ENCODE measurements at regions not wholly inside any gene's neighbourhood (a gene's known extent, or its start where the extent isn't known, plus 50 kb on each side); places are given as distances from the start of the nearest gene placed in this dataset.

GRCh38 chr18:76610933-76611749, 116.1 kb upstream of the ZNF516 start:
- no peaks in the 10 kb centered on the region for H3K4me1 ChIP-seq
- intact Hi-C loops (cut with DNase I): no loop called here
- H3K27me3 ChIP-seq (ENCODE audit: low read depth): peaks cover 5% of the 10 kb centered on the region
- H3K36me3 ChIP-seq: no peaks in the 10 kb centered on the region
- H3K9me3 ChIP-seq: no peaks in the 10 kb centered on the region
- no peak for DNase-seq
- no peak for ATAC-seq
- no peak overlapping the region for H3K27ac ChIP-seq
- no peak overlapping the region for H3K4me3 ChIP-seq
- TF ChIP-seq, protein P1, sequence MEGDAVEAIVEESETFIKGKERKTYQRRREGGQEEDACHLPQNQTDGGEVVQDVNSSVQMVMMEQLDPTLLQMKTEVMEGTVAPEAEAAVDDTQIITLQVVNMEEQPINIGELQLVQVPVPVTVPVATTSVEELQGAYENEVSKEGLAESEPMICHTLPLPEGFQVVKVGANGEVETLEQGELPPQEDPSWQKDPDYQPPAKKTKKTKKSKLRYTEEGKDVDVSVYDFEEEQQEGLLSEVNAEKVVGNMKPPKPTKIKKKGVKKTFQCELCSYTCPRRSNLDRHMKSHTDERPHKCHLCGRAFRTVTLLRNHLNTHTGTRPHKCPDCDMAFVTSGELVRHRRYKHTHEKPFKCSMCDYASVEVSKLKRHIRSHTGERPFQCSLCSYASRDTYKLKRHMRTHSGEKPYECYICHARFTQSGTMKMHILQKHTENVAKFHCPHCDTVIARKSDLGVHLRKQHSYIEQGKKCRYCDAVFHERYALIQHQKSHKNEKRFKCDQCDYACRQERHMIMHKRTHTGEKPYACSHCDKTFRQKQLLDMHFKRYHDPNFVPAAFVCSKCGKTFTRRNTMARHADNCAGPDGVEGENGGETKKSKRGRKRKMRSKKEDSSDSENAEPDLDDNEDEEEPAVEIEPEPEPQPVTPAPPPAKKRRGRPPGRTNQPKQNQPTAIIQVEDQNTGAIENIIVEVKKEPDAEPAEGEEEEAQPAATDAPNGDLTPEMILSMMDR (IDR thresholded peaks at IDR 0.05): no peak

- ATAC-seq (no peak), DNase-seq (no peak)
- Histone ChIP-seq H3K4me1 (no peaks in the 10 kb centered on the region), H3K4me3 (no peak overlapping the region), H3K36me3 (no peaks in the 10 kb centered on the region), H3K9me3 (no peaks in the 10 kb centered on the region), H3K27me3 (ENCODE audit: low read depth) (peaks cover 5% of the 10 kb centered on the region), H3K27ac (no peak overlapping the region)
- TF ChIP-seq, protein P1 (IDR thresholded peaks at IDR 0.05): no peak
- intact Hi-C loops (cut with DNase I): no loop called here
These were observed 115.0 kb upstream of the ZNF516 start for GRCh38 chr18:76610012-76610411.

GRCh38 chr18:76605341-76605929, 110.4 kb upstream of the ZNF516 start:
- no peaks in the 10 kb centered on the region for H3K4me1 ChIP-seq
- no peak overlapping the region for H3K27ac ChIP-seq
- DNase-seq: no peak
- H3K36me3 ChIP-seq: no peaks in the 10 kb centered on the region
- no peak for ATAC-seq
- no peaks in the 10 kb centered on the region for H3K9me3 ChIP-seq
- no peaks in the 10 kb centered on the region for H3K27me3 ChIP-seq (ENCODE audit: low read depth)
- TF ChIP-seq, protein P1 (IDR thresholded peaks at IDR 0.05): no peak
- H3K4me3 ChIP-seq: no peak overlapping the region
- intact Hi-C loops (cut with DNase I): no loop called here

GRCh38 chr18:76604935-76605240, 109.8 kb upstream of the ZNF516 start:
- TF ChIP-seq, protein P1 (IDR thresholded peaks at IDR 0.05): no peak
- no peaks in the 10 kb centered on the region for H3K36me3 ChIP-seq
- H3K4me1 ChIP-seq: no peaks in the 10 kb centered on the region
- no peaks in the 10 kb centered on the region for H3K27me3 ChIP-seq (ENCODE audit: low read depth)
- no peaks in the 10 kb centered on the region for H3K9me3 ChIP-seq
- no peak overlapping the region for H3K4me3 ChIP-seq
- DNase-seq: no peak
- intact Hi-C loops (cut with DNase I): no loop called here
- ATAC-seq: no peak
- H3K27ac ChIP-seq: no peak overlapping the region

DNA sequence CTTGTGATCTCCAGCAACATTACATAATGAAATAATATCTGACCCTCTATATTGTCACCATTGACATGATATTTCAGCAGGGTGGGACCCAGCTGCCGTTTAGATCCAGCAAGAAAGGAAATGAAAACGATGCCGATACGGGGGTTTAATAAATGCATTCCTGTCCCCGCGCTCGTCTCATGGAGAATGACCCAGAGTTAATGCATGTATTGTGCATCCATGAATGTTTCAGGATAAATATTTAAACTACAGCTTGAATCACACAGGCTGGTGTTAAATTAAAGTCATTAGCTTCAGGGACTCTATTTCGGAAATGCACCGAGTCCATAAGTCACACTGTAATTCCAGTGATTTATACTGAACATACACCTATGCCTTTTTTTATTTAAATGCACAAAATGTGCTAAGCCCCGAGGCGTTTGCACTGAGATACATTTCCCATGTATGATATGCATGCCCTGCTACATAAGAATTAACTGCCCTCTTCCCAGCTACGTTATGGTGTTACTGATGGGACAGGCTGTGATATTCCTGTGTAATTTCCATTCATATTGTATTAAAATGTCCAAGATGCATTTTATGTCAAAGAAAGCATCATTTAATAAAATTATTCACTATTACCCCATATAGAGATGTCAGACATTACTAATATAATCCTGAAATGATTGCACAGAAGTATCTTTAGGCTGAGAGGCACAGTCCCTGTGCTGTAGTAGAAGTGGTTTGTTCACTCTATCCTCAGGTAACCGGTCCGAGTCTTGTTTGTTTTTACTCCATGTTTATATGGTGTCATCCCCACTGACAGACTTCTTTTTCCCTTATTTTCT, 109.3 kb upstream of the ZNF516 start:
- intact Hi-C loops (cut with DNase I): no loop called here
- no peaks in the 10 kb centered on the region for H3K9me3 ChIP-seq
- no peak for ATAC-seq
- TF ChIP-seq, protein P1 (IDR thresholded peaks at IDR 0.05): no peak
- H3K4me1 ChIP-seq: no peaks in the 10 kb centered on the region
- H3K36me3 ChIP-seq: no peaks in the 10 kb centered on the region
- H3K27ac ChIP-seq: no peak overlapping the region
- no peak overlapping the region for H3K4me3 ChIP-seq
- no peaks in the 10 kb centered on the region for H3K27me3 ChIP-seq (ENCODE audit: low read depth)
- DNase-seq: no peak
